ENCODE measurements at regions not wholly inside any gene's neighbourhood (a gene's known extent, or its start where the extent isn't known, plus 50 kb on each side); places are given as distances from the start of the nearest gene placed in this dataset.

DNA sequence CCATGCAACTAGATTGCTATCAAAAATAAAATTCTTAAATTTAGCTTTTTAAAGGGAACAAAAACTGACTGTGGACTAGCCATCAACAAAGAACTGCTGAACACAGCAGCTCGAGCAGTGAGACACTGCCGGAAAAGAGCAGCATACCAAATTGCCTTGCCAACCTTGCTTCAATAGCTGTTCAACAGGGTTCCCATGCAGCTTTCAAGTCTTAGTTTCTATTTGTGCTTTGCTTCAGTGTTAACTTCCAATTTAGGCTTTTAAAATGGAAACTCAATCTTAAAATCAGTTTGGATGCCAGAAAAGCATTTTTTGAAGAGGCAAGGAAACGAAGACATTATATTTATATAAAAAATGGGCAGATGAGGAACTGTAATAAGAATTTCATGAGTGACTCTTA, 463.4 kb upstream of the MAGEB18 start:
- H3K4me3 ChIP-seq (ENCODE audit: low read depth, low read length, poor library complexity, severe bottlenecking), result no peak overlapping the region
- H3K27ac ChIP-seq (ENCODE audit: low read depth, low read length, poor library complexity, severe bottlenecking), result no peak overlapping the region
- no peak overlapping the region for H3K4me2 ChIP-seq (ENCODE audit: low read length)
- no peaks in the 10 kb centered on the region for H3K79me2 ChIP-seq (ENCODE audit: insufficient read depth, low read depth, low read length)
- no peaks in the 10 kb centered on the region for H3K4me1 ChIP-seq (ENCODE audit: insufficient read depth, low read length, poor library complexity, severe bottlenecking)
- no peak for DNase-seq (ENCODE audit: low spot score)
- H3K9me2 ChIP-seq (ENCODE audit: insufficient read depth, low read length), result no peaks in the 10 kb centered on the region
- H3K36me3 ChIP-seq (ENCODE audit: insufficient read depth, low read length), result no peaks in the 10 kb centered on the region
- H4K20me1 ChIP-seq (ENCODE audit: insufficient read depth, low read length), result no peaks in the 10 kb centered on the region
- ChIA-PET CTCF (ENCODE audit: unreplicated experiment) (no interaction called here), POLR2A (no interaction called here)
- H2AFZ ChIP-seq (ENCODE audit: low read length), result no peak overlapping the region
- no TSS peak for BruUV-seq (replicated peaks)
- no peaks in the 10 kb centered on the region for H3K9me3 ChIP-seq (ENCODE audit: low read length)
- TF ChIP-seq CTCF (conservative IDR thresholded peaks at IDR 0.05; ENCODE audit: low read length) (no peak), EZH2phosphoT487 (IDR thresholded peaks at IDR 0.05; ENCODE audit: borderline replicate concordance, low read depth, low read length) (no peak)
- intact Hi-C loops (cut with micrococcal nuclease; ENCODE audit: unreplicated experiment), result no loop called here

GRCh38 chrX:25701876-25702275, 436.3 kb upstream of the MAGEB18 start:
- intact Hi-C loops (cut with micrococcal nuclease; ENCODE audit: unreplicated experiment), result no loop called here
- CTCF ChIA-PET (ENCODE audit: unreplicated experiment), result no interaction called here
- H4K20me1 ChIP-seq (ENCODE audit: insufficient read depth, low read length), result no peaks in the 10 kb centered on the region

GRCh38 chrX:25717122-25717521, 421.0 kb upstream of the MAGEB18 start:
- Histone ChIP-seq H3K4me2 (ENCODE audit: low read length) (no peak overlapping the region), H3K9me3 (ENCODE audit: low read length) (no peaks in the 10 kb centered on the region), H3K4me3 (ENCODE audit: low read depth, low read length, poor library complexity, severe bottlenecking) (no peak overlapping the region), H3K27ac (ENCODE audit: low read depth, low read length, poor library complexity, severe bottlenecking) (no peak overlapping the region), H3K36me3 (ENCODE audit: insufficient read depth, low read length) (no peaks in the 10 kb centered on the region), H3K79me2 (ENCODE audit: insufficient read depth, low read depth, low read length) (no peaks in the 10 kb centered on the region), H3K9me2 (ENCODE audit: insufficient read depth, low read length) (no peaks in the 10 kb centered on the region), H2AFZ (ENCODE audit: low read length) (no peak overlapping the region), H3K4me1 (ENCODE audit: insufficient read depth, low read length, poor library complexity, severe bottlenecking) (no peaks in the 10 kb centered on the region), H4K20me1 (ENCODE audit: insufficient read depth, low read length) (no peaks in the 10 kb centered on the region)
- POLR2A ChIA-PET, result no interaction called here
- TF ChIP-seq EZH2phosphoT487 (IDR thresholded peaks at IDR 0.05; ENCODE audit: borderline replicate concordance, low read depth, low read length) (no peak), CTCF (conservative IDR thresholded peaks at IDR 0.05; ENCODE audit: low read length) (no peak)
- CTCF ChIA-PET (ENCODE audit: unreplicated experiment), result no interaction called here
- DNase-seq (ENCODE audit: low spot score), result no peak
- intact Hi-C loops (cut with micrococcal nuclease; ENCODE audit: unreplicated experiment), result no loop called here
- BruUV-seq (replicated peaks), result no TSS peak

More at GRCh38 chrX:25701876-25702275, 436.3 kb upstream of the MAGEB18 start:
- H3K9me3 ChIP-seq (ENCODE audit: low read length), result no peaks in the 10 kb centered on the region
- no peaks in the 10 kb centered on the region for H3K4me1 ChIP-seq (ENCODE audit: insufficient read depth, low read length, poor library complexity, severe bottlenecking)
- H3K27ac ChIP-seq (ENCODE audit: low read depth, low read length, poor library complexity, severe bottlenecking), result no peak overlapping the region
- POLR2A ChIA-PET, result no interaction called here
- H3K4me2 ChIP-seq (ENCODE audit: low read length), result no peak overlapping the region
- H2AFZ ChIP-seq (ENCODE audit: low read length), result no peak overlapping the region
- H3K4me3 ChIP-seq (ENCODE audit: low read depth, low read length, poor library complexity, severe bottlenecking), result no peak overlapping the region
- H3K36me3 ChIP-seq (ENCODE audit: insufficient read depth, low read length), result no peaks in the 10 kb centered on the region
- no peaks in the 10 kb centered on the region for H3K79me2 ChIP-seq (ENCODE audit: insufficient read depth, low read depth, low read length)
- no peak for DNase-seq (ENCODE audit: low spot score)
- BruUV-seq (replicated peaks), result no TSS peak
- no peak for TF ChIP-seq CTCF (conservative IDR thresholded peaks at IDR 0.05; ENCODE audit: low read length)
- TF ChIP-seq EZH2phosphoT487 (IDR thresholded peaks at IDR 0.05; ENCODE audit: borderline replicate concordance, low read depth, low read length), result no peak
- H3K9me2 ChIP-seq (ENCODE audit: insufficient read depth, low read length), result no peaks in the 10 kb centered on the region
